Right cardiac atrium (tissue), 5 donors: ENCODE measurements at regions not wholly inside any gene's neighbourhood (a gene's known extent, or its start where the extent isn't known, plus 50 kb on each side); places are given as distances from the start of the nearest gene placed in this dataset.
A peak's percentile ranks its signal among the peaks of the same experiment; 100 is the strongest.

Experiments
- ATAC-seq, 2 donors: fragments of 200-7000 bp; cut with Tn5 transposase; one replicate each; pipeline versions ENCODE4 v1.8.0 to v1.9.1; 2020; ENCODE audit warnings: moderate library complexity in 2 of 2, mild to moderate bottlenecking in 1 of 2
- DNase-seq, 3 donors: peaks; one replicate each; pipeline ENCODE4 v3.0.0-alpha.2; 2020
- H3K27ac ChIP-seq: one replicate; pipeline ENCODE4 v1.5.1; 2013; ENCODE audit warnings: mild to moderate bottlenecking, low read length, control low read depth, moderate library complexity
- H3K27me3 ChIP-seq: one replicate; pipeline ENCODE4 v1.6.1; 2013; ENCODE audit not compliant: control insufficient read depth, insufficient read depth
- H3K4me1 ChIP-seq: one replicate; pipeline ENCODE4 v1.6.1; 2013; ENCODE audit warnings: low read length; ENCODE audit not compliant: control insufficient read depth, insufficient read depth
- H3K4me3 ChIP-seq: one replicate; pipeline ENCODE4 v1.5.1; 2013; ENCODE audit warnings: low read length, control low read depth
- H3K9me3 ChIP-seq: one replicate; pipeline ENCODE4 v1.6.1; 2013; ENCODE audit warnings: low read length; ENCODE audit not compliant: control insufficient read depth
- WGBS: extraction: QIAGEN DNeasy Blood & Tissue Kit; methylation state at CpG from one replicate; pipeline ENCODE4 v1.1.7; 2013; 5-methylcytosine and 5-hydroxymethylcytosine counted together
- intact Hi-C, 4 donors: fragments of 100-400 bp; cut with DNase I; formaldehyde crosslinking; loops; one replicate each; pipeline versions ENCODE4 v1.11.0 to v1.14.0; 2022 to 2023
- donor health status: healthy with polysubstance abuse.
- donor health status: DM: no; HTN: yes; CAD: no.
- donor health status: DM: no; HTN: no; CAD: no.
- donor health status: DM: no; HTN: yes; CAD: no; lungs with severe emphysema.
- donor health status: DM: yes; HTN: yes; CAD: no.

GRCh38 chr16:73234496-73234895 is 186.6 kb upstream of the ZFHX3 start:
- Histone ChIP-seq H3K27ac (no peak overlapping the region), H3K4me3 (no peak overlapping the region), H3K27me3 (no peaks in the 10 kb centered on the region), H3K9me3 (no peaks in the 10 kb centered on the region), H3K4me1 (no peaks in the 10 kb centered on the region)
- WGBS: 55% methylated on average over 5 of the region's 5 CpGs
- ATAC-seq: no peak
- intact Hi-C loops: no loop called here
- no peak for DNase-seq

GRCh38 chr16:73233846-73234424 is 186.0 kb upstream of the ZFHX3 start:
- Histone ChIP-seq H3K27me3 (no peaks in the 10 kb centered on the region), H3K4me3 (no peak overlapping the region), H3K27ac (no peak overlapping the region), H3K9me3 (no peaks in the 10 kb centered on the region), H3K4me1 (no peaks in the 10 kb centered on the region)
- ATAC-seq (no peak), DNase-seq (no peak)
- 67% methylated on average over 11 of the region's 11 CpGs for WGBS
- intact Hi-C loops: no loop called here

- WGBS: 42% methylated on average over 5 of the region's 5 CpGs
- intact Hi-C loops: no loop called here
- H3K27ac ChIP-seq: no peak overlapping the region
- H3K4me3 ChIP-seq: no peak overlapping the region
- DNase-seq: peak in 1 of 3 donors; percentile 43
- ATAC-seq: no peak
- no peaks in the 10 kb centered on the region for H3K27me3 ChIP-seq
- H3K9me3 ChIP-seq: no peaks in the 10 kb centered on the region
- H3K4me1 ChIP-seq: no peaks in the 10 kb centered on the region
Measured at GRCh38 chr16:73233329-73233765, 185.4 kb upstream of the ZFHX3 start.

GRCh38 chr16:73232555-73233328 is 184.8 kb upstream of the ZFHX3 start:
- no peak overlapping the region for H3K27ac ChIP-seq
- intact Hi-C loops: no loop called here
- H3K4me1 ChIP-seq: no peaks in the 10 kb centered on the region
- peak; percentile 56 to 62 for ATAC-seq
- no peaks in the 10 kb centered on the region for H3K27me3 ChIP-seq
- peak overlapping the region; percentile 33 for H3K4me3 ChIP-seq
- WGBS: 34% methylated on average over 27 of the region's 27 CpGs
- H3K9me3 ChIP-seq: no peaks in the 10 kb centered on the region
- DNase-seq: peak; percentile 35 to 54 (median 47)

- Histone ChIP-seq H3K4me3 (no peak overlapping the region), H3K4me1 (no peaks in the 10 kb centered on the region), H3K27ac (no peak overlapping the region), H3K9me3 (no peaks in the 10 kb centered on the region), H3K27me3 (no peaks in the 10 kb centered on the region)
- ATAC-seq (no peak), DNase-seq (peak; percentile 17 to 70 (median 34))
- 75% methylated on average over 26 of the region's 26 CpGs for WGBS
- intact Hi-C loops: no loop called here
Measured at GRCh38 chr16:73231944-73232554, 184.1 kb upstream of the ZFHX3 start.

GRCh38 chr16:73231379-73231778 is 183.5 kb upstream of the ZFHX3 start:
- ATAC-seq: no peak
- WGBS: 89% methylated on average over 11 of the region's 11 CpGs
- intact Hi-C loops: no loop called here

GRCh38 chr16:73230651-73231050 is 182.7 kb upstream of the ZFHX3 start:
- Histone ChIP-seq H3K4me1 (no peaks in the 10 kb centered on the region), H3K9me3 (no peaks in the 10 kb centered on the region), H3K27ac (no peak overlapping the region), H3K27me3 (no peaks in the 10 kb centered on the region), H3K4me3 (no peak overlapping the region)
- WGBS: 55% methylated on average over 7 of the region's 7 CpGs
- ATAC-seq (no peak), DNase-seq (no peak)
- intact Hi-C loops: no loop called here

More at GRCh38 chr16:73231379-73231778, 183.5 kb upstream of the ZFHX3 start:
- no peak for DNase-seq
- Histone ChIP-seq H3K4me1 (no peaks in the 10 kb centered on the region), H3K9me3 (no peaks in the 10 kb centered on the region), H3K4me3 (no peak overlapping the region), H3K27me3 (no peaks in the 10 kb centered on the region), H3K27ac (no peak overlapping the region)

- no peak overlapping the region for H3K27ac ChIP-seq
- H3K4me1 ChIP-seq: no peaks in the 10 kb centered on the region
- intact Hi-C loops: no loop called here
- peak; percentile 31 to 69 for ATAC-seq
- DNase-seq: peak in 2 of 3 donors; percentile 27 to 46
- no peaks in the 10 kb centered on the region for H3K9me3 ChIP-seq
- WGBS: 32% methylated on average over 5 of the region's 5 CpGs
- no peak overlapping the region for H3K4me3 ChIP-seq
- no peaks in the 10 kb centered on the region for H3K27me3 ChIP-seq
Measured at GRCh38 chr16:73228649-73229048, 180.7 kb upstream of the ZFHX3 start.

- DNase-seq: no peak
- Histone ChIP-seq H3K9me3 (no peaks in the 10 kb centered on the region), H3K27me3 (no peaks in the 10 kb centered on the region), H3K4me3 (no peak overlapping the region), H3K27ac (no peak overlapping the region), H3K4me1 (no peaks in the 10 kb centered on the region)
- intact Hi-C loops: no loop called here
- ATAC-seq: no peak
- WGBS: 91% methylated on average over 8 of the region's 8 CpGs
Measured at GRCh38 chr16:73226675-73227074, 178.7 kb upstream of the ZFHX3 start.

GRCh38 chr16:73225983-73226382 is 178.1 kb upstream of the ZFHX3 start:
- DNase-seq: no peak
- H3K4me1 ChIP-seq: no peaks in the 10 kb centered on the region
- H3K9me3 ChIP-seq: no peaks in the 10 kb centered on the region
- 70% methylated on average over 5 of the region's 5 CpGs for WGBS
- no peaks in the 10 kb centered on the region for H3K27me3 ChIP-seq
- no peak for ATAC-seq
- H3K27ac ChIP-seq: no peak overlapping the region
- no peak overlapping the region for H3K4me3 ChIP-seq
- intact Hi-C loops: no loop called here

GRCh38 chr16:73220836-73221235 is 172.9 kb upstream of the ZFHX3 start:
- Histone ChIP-seq H3K27ac (no peak overlapping the region), H3K27me3 (no peaks in the 10 kb centered on the region), H3K4me1 (no peaks in the 10 kb centered on the region), H3K4me3 (no peak overlapping the region), H3K9me3 (no peaks in the 10 kb centered on the region)
- WGBS: 86% methylated on average over 5 of the region's 5 CpGs
- DNase-seq (no peak), ATAC-seq (no peak)
- intact Hi-C loops: no loop called here
